Prostate gland (tissue), 2 donors: ENCODE measurements at regions not wholly inside any gene's neighbourhood (a gene's known extent, or its start where the extent isn't known, plus 50 kb on each side); places are given as distances from the start of the nearest gene placed in this dataset.

Source experiments
- CTCF ChIP-seq, 4 experiments: fragments of 200-600 bp in 2 of 4; fragments of 450-650 bp in 2 of 4; sonication (generic) in 2 of 4; IDR thresholded peaks; 1 replicate in 3 of 4; 2 replicates in 1 of 4; pipeline ENCODE4 v1.5.1; 2016 to 2019; ENCODE audit warnings: antibody characterized with exemption in 4 of 4, mild to moderate bottlenecking in 2 of 4, moderate library complexity in 2 of 4
- POLR2A ChIP-seq: fragments of 450-650 bp; IDR thresholded peaks from one replicate; pipeline ENCODE4 v1.6.1; 2016; ENCODE audit warnings: antibody characterized with exemption, mild to moderate bottlenecking

GRCh38 chr7:116447966-116448839 lies 51.3 kb upstream of the CAV2 start:
- no peak for TF ChIP-seq CTCF (IDR thresholded peaks at IDR 0.05)
- TF ChIP-seq POLR2A = no peak
